OCI-LY3 (cell line): ENCODE measurements at regions not wholly inside any gene's neighbourhood (a gene's known extent, or its start where the extent isn't known, plus 50 kb on each side); places are given as distances from the start of the nearest gene placed in this dataset.

ENCODE experiments used
- H2AFZ ChIP-seq: fragments of 200-600, 300-600 bp; shearing (Covaris generic); 2 replicates; pipeline ENCODE4 v1.6.0; 2014; ENCODE audit warnings: antibody characterized with exemption, low read depth, low read length
- H3K27ac ChIP-seq: fragments of 200-600, 300-600 bp; sonication (generic); 2 replicates; pipeline ENCODE4 v1.5.1; 2014; ENCODE audit warnings: mild to moderate bottlenecking, low read length, moderate library complexity, mixed read lengths
- H3K27me3 ChIP-seq: fragments of 200-600, 300-600 bp; sonication (generic); 2 replicates; pipeline ENCODE4 v1.6.1; 2014; ENCODE audit warnings: low read depth, low read length, mixed read lengths
- H3K36me3 ChIP-seq: fragments of 200-600, 300-600 bp; sonication (generic); replicated peaks from 2 replicates; pipeline ENCODE3; 2014; ENCODE audit warnings: low read depth, low read length, mixed read lengths
- H3K4me1 ChIP-seq: fragments of 300-600, 200-600 bp; sonication (generic); 2 replicates; pipeline ENCODE4 v1.6.1; 2014; ENCODE audit warnings: low read length, mixed read lengths
- H3K4me2 ChIP-seq: fragments of 200-600, 300-600 bp; sonication (generic); 2 replicates; pipeline ENCODE4 v1.6.1; 2014; ENCODE audit warnings: low read length, mixed read lengths
- H3K4me3 ChIP-seq: fragments of 300-600, 200-600 bp; sonication (generic); 2 replicates; pipeline ENCODE4 v1.5.1; 2014; ENCODE audit warnings: antibody characterized with exemption, mild to moderate bottlenecking, low read length, moderate library complexity
- H3K79me2 ChIP-seq: fragments of 300-600, 200-600 bp; shearing (Covaris generic); 2 replicates; pipeline ENCODE4 v1.6.1; 2014; ENCODE audit warnings: mild to moderate bottlenecking, low read length, mixed read lengths
- H3K9ac ChIP-seq: fragments of 300-600, 200-600 bp; shearing (Covaris generic); 2 replicates; pipeline ENCODE4 v1.6.0; 2014; ENCODE audit warnings: mild to moderate bottlenecking, low read length, moderate library complexity
- H3K9me3 ChIP-seq: fragments of 200-600, 300-600 bp; shearing (Covaris generic); 2 replicates; pipeline ENCODE4 v1.6.1; 2014; ENCODE audit warnings: low read length, mixed read lengths; ENCODE audit not compliant: insufficient read depth
- H4K20me1 ChIP-seq: fragments of 200-600, 300-600 bp; sonication (generic); 2 replicates; pipeline ENCODE4 v1.6.1; 2016; ENCODE audit warnings: low read length, mixed read lengths; ENCODE audit not compliant: insufficient read depth
- EZH2phosphoT487 ChIP-seq: fragments of 200-600 bp; shearing (Covaris generic); IDR thresholded peaks from 2 replicates; pipeline ENCODE4 v1.6.1; 2018; ENCODE audit warnings: antibody characterized with exemption, mixed run types, low read depth
- TF ChIP-seq, protein P1 (sequence below): fragments of 200-600, 300-600 bp; sonication (generic); IDR thresholded peaks from 2 replicates; pipeline ENCODE4 v1.5.1; 2014; ENCODE audit warnings: antibody characterized with exemption, low read length, low read depth

DNA sequence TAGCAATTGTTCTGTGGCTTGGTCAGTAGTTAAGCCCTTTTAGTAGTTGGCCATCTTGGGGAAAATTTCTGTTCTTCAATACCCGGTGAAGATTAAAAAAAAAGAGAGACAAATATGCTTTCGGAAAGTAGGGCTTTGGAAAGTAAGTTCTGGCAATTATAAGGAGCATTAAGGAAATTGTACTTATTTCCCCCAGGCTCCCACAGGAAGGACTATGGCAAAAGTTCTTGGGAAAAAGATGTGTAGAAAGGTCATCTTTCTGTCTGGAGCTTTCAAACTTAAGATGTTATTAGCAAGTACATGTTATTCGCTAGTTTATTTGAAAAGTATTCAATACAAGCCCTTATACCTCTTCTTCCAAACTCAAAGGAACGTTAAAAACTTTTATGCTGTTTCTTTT lies 144.5 kb downstream of the MTX2 start:
- no peak for TF ChIP-seq EZH2phosphoT487
- TF ChIP-seq, protein P1, sequence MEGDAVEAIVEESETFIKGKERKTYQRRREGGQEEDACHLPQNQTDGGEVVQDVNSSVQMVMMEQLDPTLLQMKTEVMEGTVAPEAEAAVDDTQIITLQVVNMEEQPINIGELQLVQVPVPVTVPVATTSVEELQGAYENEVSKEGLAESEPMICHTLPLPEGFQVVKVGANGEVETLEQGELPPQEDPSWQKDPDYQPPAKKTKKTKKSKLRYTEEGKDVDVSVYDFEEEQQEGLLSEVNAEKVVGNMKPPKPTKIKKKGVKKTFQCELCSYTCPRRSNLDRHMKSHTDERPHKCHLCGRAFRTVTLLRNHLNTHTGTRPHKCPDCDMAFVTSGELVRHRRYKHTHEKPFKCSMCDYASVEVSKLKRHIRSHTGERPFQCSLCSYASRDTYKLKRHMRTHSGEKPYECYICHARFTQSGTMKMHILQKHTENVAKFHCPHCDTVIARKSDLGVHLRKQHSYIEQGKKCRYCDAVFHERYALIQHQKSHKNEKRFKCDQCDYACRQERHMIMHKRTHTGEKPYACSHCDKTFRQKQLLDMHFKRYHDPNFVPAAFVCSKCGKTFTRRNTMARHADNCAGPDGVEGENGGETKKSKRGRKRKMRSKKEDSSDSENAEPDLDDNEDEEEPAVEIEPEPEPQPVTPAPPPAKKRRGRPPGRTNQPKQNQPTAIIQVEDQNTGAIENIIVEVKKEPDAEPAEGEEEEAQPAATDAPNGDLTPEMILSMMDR = no peak
- H3K36me3 ChIP-seq = no peaks in the 10 kb centered on the region

DNA sequence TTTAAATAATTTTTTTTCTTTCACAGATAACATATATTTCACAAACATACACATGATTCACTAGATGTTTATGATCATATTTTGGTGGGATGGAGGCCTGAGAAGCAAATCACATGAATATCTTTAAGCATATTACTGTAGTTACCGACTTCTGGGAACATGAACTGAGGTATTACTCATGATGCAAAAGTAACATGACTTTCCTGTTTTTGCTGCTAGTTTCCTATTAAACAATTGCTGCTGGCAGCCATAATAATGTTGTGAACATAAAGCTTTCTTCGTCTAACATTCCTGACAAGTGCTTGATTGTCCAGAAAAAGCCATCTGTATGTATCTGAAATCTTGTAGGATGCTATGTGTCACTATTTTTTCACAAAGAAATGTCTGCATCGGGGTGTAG lies 145.4 kb downstream of the MTX2 start:
- Histone ChIP-seq H3K9me3 (no peaks in the 10 kb centered on the region), H3K27ac (no peak overlapping the region), H3K27me3 (no peaks in the 10 kb centered on the region), H3K4me1 (no peaks in the 10 kb centered on the region), H3K4me3 (no peak overlapping the region), H2AFZ (no peak overlapping the region), H3K9ac (no peak overlapping the region), H3K4me2 (no peak overlapping the region), H4K20me1 (no peaks in the 10 kb centered on the region), H3K79me2 (no peaks in the 10 kb centered on the region), H3K36me3 (no peaks in the 10 kb centered on the region)
- TF ChIP-seq, protein P1 = no peak

More for the DNA sequence above, 144.5 kb downstream of the MTX2 start:
- no peak overlapping the region for H3K4me2 ChIP-seq
- no peaks in the 10 kb centered on the region for H3K27me3 ChIP-seq
- no peak overlapping the region for H2AFZ ChIP-seq
- H3K79me2 ChIP-seq = no peaks in the 10 kb centered on the region
- H3K27ac ChIP-seq = no peak overlapping the region
- H3K4me1 ChIP-seq = no peaks in the 10 kb centered on the region
- no peaks in the 10 kb centered on the region for H3K9me3 ChIP-seq
- no peak overlapping the region for H3K9ac ChIP-seq
- no peak overlapping the region for H3K4me3 ChIP-seq
- H4K20me1 ChIP-seq = no peaks in the 10 kb centered on the region

DNA sequence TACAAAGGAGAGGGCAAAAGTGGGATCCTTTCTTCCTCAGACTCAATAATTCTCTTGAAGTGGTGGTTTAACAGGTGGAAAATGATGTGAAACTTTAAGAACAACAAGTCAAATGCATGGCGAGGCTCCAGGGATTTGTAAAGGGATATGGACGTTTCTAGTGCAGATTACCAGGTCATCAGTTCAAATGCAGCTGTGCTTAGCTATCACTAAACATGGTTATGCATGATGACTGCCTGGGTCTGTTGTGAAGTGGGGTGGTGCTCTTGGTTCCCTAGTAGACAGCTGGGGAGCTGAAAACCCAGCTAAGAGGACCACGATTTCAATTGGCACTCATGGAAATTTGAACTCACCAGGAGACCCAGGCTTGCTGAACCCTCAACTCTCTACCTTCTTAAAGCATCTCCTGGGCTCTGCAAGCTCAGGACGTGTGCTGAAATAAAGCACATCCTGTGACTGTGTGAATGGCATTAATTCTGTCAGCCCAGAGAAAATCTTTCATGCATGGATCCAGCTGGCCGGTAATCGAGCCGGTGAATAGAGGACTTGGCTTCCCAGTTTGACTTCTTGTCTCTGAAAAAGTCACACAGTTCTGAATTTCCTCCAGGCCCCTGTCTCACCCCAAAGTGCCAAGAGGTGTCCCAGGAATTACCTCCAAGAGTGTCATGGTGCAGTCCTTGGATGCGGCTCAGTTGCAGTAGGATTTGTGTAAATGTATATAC lies 146.1 kb downstream of the MTX2 start:
- H3K4me3 ChIP-seq = no peak overlapping the region
- H3K9me3 ChIP-seq = no peaks in the 10 kb centered on the region
- no peak overlapping the region for H3K27ac ChIP-seq
- TF ChIP-seq, protein P1 = no peak
- TF ChIP-seq EZH2phosphoT487 = no peak
- no peaks in the 10 kb centered on the region for H3K79me2 ChIP-seq
- H4K20me1 ChIP-seq = no peaks in the 10 kb centered on the region
- no peak overlapping the region for H2AFZ ChIP-seq
- H3K27me3 ChIP-seq = no peaks in the 10 kb centered on the region
- no peak overlapping the region for H3K4me2 ChIP-seq
- no peaks in the 10 kb centered on the region for H3K36me3 ChIP-seq
- no peak overlapping the region for H3K9ac ChIP-seq
- no peaks in the 10 kb centered on the region for H3K4me1 ChIP-seq

DNA sequence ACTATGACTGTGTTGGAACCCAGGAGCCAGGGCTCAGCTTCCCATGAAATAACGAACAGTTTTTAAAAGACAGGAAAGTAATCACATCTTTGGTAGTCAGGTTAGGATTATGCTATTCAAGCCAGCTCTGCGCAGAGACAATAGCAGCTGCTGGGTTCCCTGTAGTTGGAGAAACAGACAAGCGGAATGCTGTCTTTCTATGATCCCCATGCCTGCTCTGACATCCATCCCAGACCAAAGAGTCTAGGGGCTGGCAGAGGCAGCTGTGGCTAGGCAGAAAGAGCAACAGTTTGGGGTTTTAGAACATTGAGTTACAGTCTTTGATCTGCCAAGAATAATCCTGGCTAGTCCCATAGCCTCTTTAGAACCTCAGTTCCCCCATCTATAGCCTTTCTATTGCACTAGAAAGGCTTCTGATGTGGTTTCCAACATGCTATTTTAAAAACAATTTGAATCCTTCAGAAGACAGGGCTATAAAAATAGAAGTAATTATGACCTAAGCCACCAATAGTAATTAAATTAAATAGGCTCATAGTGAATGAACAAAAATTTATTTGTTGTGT lies 146.8 kb downstream of the MTX2 start:
- no peaks in the 10 kb centered on the region for H3K79me2 ChIP-seq
- H3K27me3 ChIP-seq = no peaks in the 10 kb centered on the region
- H3K36me3 ChIP-seq = no peaks in the 10 kb centered on the region
- no peak overlapping the region for H3K4me3 ChIP-seq
- no peak overlapping the region for H3K27ac ChIP-seq
- H3K9me3 ChIP-seq = no peaks in the 10 kb centered on the region
- no peaks in the 10 kb centered on the region for H4K20me1 ChIP-seq
- TF ChIP-seq, protein P1 = no peak
- no peak for TF ChIP-seq EZH2phosphoT487
- H3K9ac ChIP-seq = no peak overlapping the region
- H3K4me2 ChIP-seq = no peak overlapping the region
- no peak overlapping the region for H2AFZ ChIP-seq
- no peaks in the 10 kb centered on the region for H3K4me1 ChIP-seq
